Stomach (tissue), 4 donors: ENCODE measurements at regions not wholly inside any gene's neighbourhood (a gene's known extent, or its start where the extent isn't known, plus 50 kb on each side); places are given as distances from the start of the nearest gene placed in this dataset.

Experiments used
- EP300 ChIP-seq: sonication (generic); formaldehyde crosslinking; IDR thresholded peaks from one replicate; pipeline ENCODE4 v1.6.1; 2017; ENCODE audit warnings: antibody characterized with exemption
- POLR2A ChIP-seq, 4 donors: fragments of 450-650 bp; IDR thresholded peaks; one replicate each; pipeline ENCODE4 v1.6.1; 2016; ENCODE audit warnings: antibody characterized with exemption in 4 of 4, control low read depth in 2 of 4, mild to moderate bottlenecking in 1 of 4, moderate library complexity in 1 of 4
- POLR2AphosphoS5 ChIP-seq, 3 donors: sonication (generic); formaldehyde crosslinking; IDR thresholded peaks; one replicate each; pipeline ENCODE4 v1.6.1; 2016; ENCODE audit warnings: antibody characterized with exemption in 3 of 3
- TF ChIP-seq, protein P1 (sequence below), 7 experiments: fragments of 450-650 bp in 4 of 7; fragments of 200-600 bp in 3 of 7; sonication (generic) in 3 of 7; IDR thresholded peaks; one replicate each; pipeline ENCODE4 v1.5.1; 2016 to 2019; ENCODE audit warnings: antibody characterized with exemption in 7 of 7, control low read depth in 2 of 7, mild to moderate bottlenecking in 1 of 7

DNA sequence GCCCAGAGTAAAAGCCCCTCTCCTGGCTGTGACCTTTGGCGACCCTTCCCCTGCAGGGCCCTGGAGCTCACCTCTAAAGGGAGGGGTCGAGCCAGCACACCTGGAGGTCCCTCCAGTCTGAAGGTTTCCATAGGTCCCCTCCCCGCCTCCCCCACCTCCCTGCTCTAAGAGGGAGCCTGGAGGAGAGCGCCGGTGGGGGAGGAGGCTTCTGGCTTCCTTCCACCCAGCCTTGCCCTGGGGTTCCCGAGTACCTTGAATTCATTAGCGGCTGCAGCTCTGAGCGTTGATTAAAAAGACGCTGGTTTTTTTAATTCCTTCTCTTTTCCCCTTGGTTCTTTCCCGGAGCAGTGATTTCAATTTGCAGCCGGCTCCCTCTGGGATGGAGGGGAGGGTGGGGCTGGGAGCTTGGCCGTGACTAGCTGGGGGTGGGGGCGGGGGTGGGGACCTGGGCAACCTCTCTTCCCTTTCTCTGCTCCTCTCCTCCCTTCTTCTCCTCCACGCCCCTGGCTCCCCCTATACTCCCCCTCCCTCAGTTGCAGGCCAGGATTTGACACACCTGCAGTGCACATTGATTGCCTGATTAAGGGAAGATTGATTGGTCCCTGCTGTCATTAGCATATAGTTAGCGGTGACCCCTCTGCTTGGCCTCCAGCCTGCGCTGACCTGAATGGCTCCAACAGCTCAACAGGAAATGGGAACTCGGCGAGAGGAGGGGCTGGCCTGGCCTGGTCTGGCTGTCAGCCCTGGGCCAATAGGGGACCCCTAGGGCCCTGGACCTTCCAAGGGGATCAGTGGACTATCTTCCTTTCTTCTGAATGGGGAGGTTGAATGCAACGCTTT, 67.5 kb upstream of the RAPGEF1 start:
- TF ChIP-seq, protein P1, sequence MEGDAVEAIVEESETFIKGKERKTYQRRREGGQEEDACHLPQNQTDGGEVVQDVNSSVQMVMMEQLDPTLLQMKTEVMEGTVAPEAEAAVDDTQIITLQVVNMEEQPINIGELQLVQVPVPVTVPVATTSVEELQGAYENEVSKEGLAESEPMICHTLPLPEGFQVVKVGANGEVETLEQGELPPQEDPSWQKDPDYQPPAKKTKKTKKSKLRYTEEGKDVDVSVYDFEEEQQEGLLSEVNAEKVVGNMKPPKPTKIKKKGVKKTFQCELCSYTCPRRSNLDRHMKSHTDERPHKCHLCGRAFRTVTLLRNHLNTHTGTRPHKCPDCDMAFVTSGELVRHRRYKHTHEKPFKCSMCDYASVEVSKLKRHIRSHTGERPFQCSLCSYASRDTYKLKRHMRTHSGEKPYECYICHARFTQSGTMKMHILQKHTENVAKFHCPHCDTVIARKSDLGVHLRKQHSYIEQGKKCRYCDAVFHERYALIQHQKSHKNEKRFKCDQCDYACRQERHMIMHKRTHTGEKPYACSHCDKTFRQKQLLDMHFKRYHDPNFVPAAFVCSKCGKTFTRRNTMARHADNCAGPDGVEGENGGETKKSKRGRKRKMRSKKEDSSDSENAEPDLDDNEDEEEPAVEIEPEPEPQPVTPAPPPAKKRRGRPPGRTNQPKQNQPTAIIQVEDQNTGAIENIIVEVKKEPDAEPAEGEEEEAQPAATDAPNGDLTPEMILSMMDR (IDR thresholded peaks at IDR 0.05): no peak
- TF ChIP-seq POLR2A (IDR thresholded peaks at IDR 0.05) (no peak), POLR2AphosphoS5 (IDR thresholded peaks at IDR 0.05) (no peak), EP300 (no peak)
